Activated CD8-positive, alpha-beta memory T cell treated with anti-CD3 and anti-CD28 coated beads, Interleukin-2, amount 50 U/mL, for 24 hours (primary cell): ENCODE measurements at regions not wholly inside any gene's neighbourhood (a gene's known extent, or its start where the extent isn't known, plus 50 kb on each side); places are given as distances from the start of the nearest gene placed in this dataset.
"Not testable (repeated sequence)": the region's sequence is repeated elsewhere in the genome, so short reads cannot be mapped to it uniquely, and the experiment has no call there.

Source experiments
- DNase-seq: peaks from one replicate; pipeline ENCODE4 v3.0.0-alpha.2; 2020; ENCODE audit errors: extremely low read depth

DNA sequence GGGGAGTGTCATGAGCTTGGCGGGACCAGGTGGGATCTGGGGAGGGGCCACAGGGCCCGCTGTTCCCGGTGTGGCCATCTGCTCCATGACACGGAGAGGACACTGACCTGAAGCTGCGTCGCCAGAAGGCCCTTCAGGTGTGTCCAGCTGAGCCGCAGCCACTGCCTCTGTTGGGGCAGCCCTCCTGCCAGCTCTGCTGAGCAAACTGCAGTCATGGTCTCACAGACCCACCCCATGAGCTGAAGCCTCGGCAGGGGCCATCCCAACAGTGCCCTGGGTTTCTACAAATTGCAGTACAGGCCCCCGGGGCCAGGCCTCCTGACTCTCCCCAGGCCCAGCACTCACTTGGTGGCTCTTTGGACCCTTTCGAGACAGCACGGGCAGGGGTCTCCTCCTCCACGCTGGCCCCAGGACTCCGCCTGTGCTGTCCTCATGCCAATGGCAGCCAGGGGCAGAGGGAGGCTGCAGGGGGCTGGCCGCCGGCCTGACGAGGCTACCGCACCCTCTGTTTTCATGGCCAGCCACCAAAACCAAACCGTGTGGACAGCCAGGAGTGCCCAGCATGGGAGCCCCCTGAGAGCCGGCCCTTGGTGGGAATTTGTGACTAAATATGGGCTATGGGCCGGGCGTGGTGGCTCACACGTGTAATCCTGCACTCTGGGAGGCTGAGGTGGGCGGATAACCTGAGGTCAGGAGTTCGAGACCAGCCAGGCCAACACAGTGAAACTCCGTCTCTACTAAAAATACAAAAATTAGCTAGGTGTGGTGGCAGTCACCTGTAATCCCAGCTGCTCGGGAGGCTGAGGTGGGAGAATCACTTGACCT is 175.2 kb upstream of the SALL3 start:
- no peak for DNase-seq

DNA sequence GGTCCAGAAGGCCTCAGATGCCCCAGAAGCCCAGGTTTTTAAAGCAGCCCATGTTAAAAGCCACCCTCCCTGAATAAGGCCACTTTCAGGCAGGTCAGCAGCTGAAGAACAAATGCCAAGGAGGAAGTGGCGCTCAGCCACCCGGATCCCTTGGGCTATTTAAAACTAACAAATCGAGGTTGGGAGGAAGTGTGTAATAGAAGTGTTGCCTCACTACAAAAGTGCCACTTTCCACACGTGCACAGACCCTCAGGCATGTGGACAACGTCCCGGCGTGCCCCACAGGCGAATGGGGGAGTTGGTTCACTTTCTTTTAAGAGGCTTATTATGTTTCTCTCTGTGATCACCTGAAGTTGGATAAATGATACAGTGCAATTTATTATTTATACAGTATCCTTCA is 173.8 kb upstream of the SALL3 start:
- DNase-seq, result no peak

DNA sequence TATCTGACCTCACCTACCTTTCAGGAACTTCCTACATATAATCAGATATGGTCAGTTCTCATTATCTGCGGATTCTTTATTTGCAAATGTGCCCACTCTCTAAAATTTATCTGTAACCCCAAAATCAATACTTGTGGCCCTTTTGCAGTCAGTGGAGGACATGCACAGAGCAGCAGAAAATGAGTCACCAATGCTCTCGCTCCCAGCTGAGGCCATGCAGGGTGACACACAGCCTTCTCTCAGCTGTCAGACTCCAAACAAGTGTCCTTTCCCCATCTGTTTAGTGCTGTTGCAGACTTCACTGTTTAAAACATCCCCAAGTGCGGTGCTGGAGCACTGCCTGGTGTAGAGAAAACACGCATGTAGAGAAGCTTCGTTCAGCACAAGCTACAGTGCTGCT is 171.9 kb upstream of the SALL3 start:
- DNase-seq, result no peak

GRCh38 chr18:78809845-78810244 is 169.8 kb upstream of the SALL3 start:
- DNase-seq, result no peak

- no peak for DNase-seq
These were observed 168.9 kb upstream of the SALL3 start for GRCh38 chr18:78810706-78811105.

DNA sequence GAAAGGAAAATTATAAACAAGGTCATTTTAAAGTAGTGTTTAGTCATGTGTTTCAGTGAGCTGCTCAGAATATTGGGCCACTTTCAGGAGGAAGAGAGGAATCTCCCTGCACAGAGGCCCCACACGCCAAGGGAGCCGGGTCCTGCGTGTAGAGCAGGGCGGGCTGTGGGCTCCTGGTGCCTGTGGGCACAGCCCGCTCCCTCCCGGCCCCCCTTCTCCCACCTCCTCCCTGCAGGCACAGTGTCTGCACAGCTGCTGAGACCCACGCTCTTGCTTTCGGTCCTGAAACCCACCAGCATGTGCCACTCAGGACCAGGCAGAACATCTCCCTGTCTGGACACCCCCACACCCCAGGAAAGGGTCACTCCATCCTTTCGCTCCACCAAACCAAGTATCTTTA is 167.6 kb upstream of the SALL3 start:
- DNase-seq, result no peak

DNA sequence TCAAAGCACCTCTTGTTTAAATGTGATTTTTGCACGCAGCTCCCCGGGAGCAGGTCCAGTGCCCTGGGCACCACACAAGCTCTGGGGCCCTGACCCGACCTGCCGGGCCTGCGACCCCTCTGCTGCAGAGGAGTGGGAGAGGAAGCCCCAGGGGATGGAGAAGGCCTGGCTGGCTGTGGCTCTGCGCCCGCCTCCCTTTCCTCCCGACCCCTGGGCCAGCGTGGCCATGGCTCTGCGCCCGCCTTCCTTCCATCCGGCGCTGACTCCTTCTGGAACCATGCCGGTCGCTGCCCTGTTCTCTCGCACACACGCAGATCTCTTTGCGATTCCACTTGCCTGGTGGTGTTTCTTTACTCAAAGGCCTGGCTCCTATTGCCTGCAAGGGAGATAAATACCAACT is 166.5 kb upstream of the SALL3 start:
- DNase-seq, result no peak

DNA sequence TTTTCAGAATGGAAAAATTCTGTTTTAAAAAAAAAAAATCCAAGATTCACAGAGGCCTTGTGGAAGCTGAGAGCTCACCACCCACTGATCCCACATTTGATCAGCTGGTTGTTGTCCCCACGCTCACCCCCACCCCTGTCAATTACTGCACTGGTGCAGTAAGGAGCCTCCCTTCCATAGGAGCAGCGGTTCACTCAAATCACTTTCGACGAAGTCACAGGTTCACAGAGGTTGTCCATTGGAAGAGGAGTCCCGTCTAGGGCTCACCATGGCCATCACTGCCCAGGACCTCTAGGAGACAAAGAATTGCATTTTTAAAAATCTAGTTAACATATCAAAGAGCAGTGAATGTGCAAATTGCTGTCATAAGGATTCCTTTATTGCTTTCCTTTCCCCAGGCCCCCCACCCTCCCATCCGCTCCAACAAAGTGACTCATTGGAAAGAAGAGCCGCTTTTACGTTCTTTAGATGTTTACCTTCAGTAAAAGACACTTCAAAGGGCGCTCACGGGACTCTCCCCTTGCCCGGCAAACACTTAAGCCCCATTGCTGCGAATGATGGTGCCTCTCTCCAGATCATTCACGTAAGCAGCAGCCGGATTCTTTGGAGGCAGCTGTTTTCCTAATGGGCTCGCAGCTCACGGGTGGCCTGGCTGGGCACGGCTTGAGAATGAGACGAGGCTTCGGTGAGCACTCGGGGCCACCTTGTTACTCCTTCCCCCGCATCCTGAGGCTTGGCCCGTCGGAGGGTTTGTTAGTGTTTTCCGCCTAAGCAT is 165.5 kb upstream of the SALL3 start:
- no peak for DNase-seq

DNA sequence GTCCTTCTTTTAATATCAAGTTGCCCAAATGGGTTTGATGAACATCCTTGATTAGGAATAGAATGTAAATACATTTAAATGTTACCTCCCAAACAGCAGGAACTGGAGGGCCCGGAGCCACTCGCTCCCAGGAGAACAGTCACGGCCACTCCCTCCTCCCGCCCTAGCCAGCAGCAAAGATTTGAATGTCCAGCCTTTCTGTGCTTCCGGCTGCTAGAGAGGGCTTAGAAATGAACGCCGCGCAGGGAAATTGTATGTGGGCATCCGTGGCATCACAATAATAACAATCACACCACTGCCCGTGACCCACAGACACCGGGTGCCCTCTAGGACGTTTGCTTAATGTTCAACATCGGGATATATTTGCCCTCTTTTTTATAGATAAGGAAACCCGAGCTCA is 164.9 kb upstream of the SALL3 start:
- no peak for DNase-seq

- DNase-seq, result no peak
These were observed 163.5 kb upstream of the SALL3 start for GRCh38 chr18:78816114-78816513.

DNA sequence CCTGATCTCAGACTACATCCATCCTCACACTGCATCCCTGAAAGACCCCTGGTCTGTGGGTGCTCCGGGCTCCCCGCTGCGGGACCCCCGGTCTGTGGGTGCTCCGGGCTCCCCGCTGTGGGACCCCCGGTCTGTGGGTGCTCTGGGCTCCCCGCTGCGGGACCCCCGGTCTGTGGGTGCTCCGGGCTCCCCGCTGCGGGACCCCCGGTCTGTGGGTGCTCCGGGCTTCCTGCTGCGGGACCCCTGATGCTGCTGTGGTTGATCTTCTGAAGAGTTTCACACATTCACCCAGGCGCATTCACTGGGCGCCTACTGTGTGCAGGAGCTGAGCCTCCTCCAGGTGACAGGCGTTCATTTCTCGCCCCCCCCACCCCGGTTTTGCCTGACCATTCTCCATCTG is 162.7 kb upstream of the SALL3 start:
- no peak for DNase-seq

GRCh38 chr18:78818495-78818894 is 161.1 kb upstream of the SALL3 start:
- no peak for DNase-seq

DNA sequence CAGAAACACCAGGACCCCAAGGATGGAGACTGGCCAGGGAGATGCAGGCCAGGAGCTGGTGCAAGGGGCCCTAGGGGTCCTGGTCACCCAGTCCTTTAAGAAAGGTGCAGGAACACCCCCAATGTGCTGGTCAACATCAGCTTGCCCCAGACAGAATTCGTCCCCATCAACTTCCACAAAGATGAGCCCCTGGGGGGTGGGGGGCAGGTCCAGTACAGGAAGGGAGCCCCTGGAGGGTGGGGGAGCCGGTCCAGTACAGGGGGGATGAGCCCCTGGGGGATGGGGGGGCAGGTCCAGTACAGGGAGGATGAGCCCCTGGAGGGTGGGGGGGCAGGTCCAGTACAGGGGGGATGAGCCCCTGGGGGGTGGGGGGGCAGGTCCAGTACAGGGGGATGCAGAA is 160.7 kb upstream of the SALL3 start:
- DNase-seq, result no peak

- no peak for DNase-seq
These were observed 159.3 kb upstream of the SALL3 start for GRCh38 chr18:78820161-78820834.

DNA sequence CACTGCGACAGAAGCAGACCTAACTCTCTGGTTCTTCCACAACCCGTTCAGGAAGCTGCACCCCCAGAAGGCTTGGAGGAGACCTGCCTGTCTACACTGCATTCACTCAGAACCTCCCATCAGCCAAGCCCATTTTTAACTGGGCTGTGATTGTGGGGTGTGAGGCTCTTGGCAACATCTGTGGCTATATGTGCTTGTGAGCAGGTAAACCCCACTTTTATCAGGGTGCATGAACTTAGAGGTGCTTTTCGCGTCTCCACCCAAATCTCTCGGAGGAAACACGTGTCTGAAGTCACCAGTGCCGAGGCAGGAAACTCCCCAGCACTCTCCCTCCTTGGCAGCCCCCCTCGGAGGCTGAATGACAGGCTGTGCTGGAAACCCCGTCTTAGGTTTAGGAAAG is 158.2 kb upstream of the SALL3 start:
- no peak for DNase-seq

DNA sequence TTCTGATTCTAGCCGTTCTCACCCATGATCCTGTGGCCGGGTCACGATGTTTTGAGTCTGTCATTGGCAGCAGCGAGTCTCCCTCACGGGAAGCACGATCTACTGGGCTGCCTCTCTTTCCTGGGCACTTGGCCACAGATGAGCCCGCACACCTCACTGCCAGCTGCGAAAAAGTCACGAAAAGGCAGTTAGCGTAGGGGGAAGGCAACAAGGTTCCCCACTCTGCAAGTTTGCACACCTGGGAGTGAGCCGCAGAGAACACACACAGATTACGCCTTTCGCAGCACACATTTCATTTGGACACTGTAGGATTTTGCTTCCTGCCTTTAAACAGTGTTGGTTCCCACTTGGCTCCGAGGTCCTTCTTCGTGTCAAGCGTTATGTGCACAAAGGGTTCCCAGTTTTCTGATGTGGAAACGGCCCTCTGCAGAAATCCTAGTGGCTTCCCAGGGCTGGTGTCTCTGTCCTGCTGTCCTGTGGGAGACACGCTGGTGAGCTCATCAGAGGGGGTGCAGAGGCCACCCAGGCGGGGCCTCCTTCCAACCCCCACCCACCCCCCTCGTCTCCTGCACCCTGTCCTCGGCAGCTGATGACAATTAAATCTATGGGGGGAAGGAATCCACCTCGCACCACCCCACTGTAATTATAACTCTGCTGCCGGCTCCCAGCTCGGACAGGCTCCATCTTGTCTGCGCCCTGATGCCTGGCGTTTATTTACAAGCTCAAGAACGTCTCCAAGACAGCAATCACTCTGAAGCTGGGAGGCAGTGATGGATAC is 157.3 kb upstream of the SALL3 start:
- no peak for DNase-seq

- no peak for DNase-seq
These were observed 156.7 kb upstream of the SALL3 start for GRCh38 chr18:78822949-78823285.

- DNase-seq, result no peak
These were observed 154.4 kb upstream of the SALL3 start for GRCh38 chr18:78825168-78825567.

DNA sequence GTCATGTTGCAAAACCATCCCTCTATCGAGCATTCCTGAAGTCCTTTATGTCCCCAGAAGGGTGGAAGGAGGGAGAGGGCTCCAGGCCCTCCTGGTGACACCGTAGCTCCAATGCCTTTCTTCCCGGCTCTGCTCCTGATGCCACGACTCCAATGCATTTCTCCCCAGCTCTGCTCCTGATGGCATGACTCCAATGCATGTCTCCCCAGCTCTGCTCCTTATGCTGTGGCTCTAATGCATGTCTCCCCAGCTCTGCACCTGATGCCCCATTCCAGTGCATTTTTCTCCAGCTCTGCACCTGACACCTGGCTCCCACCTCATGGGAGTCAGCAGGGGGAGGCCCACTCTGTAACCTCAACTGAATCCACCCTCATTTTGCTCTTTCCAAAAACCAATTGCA is 153.0 kb upstream of the SALL3 start:
- no peak for DNase-seq

DNA sequence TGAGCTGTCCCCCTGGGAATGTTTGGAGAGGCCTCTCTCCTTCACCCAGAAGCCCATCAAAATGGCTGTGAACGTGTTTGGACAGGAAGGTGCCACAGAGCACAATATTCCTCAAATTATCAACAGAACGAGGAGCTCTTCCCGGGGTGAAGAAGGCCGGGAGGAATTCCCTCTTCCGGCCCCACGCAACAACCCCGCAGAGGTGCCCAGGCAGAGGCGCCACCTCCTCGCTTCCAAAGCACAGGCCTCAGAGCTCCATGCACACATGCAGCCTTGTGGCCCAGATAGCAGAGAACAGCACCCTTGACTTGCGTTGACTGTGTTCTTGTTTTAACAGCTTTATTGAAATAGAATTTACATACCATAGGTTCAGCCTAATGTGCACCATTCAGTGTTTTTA is 152.5 kb upstream of the SALL3 start:
- DNase-seq, result no peak

DNA sequence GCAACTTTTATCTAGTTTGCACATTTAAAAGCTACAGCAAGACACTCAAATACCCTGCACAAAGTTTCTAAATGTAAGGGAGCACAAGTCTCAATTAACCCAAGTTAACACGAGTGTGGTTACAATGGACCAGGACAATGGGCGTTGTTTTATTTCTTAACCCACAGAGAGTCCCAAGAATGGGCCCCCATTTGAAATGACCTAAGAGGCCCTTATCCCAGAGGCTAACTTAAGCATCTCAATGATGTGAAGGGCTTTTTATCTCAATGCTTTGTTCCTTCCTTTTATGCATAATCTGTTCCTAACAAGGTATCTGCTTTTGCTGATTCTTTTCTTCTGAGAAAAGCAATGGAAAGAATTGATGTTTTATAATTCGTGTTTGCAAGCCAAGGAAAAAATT is 151.5 kb upstream of the SALL3 start:
- DNase-seq, result no peak

DNA sequence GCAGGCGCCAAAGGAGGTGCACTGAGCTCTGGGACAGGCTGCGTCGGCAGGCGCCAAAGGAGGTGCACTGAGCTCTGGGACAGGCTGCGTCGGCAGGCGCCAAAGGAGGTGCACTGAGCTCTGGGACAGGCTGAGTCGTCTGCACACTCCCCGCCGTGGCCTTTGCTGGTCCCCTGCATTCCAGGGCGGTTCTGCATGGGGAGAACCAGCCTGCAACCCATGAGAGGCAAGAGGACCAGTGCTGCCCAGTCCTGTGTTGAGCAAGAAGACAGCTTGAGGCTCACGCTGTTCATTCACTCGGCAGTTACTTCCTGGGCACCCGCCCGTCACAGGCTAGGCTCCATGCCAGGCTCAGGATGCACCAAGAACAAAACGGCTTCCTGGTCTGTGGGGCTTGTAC is 150.6 kb upstream of the SALL3 start:
- not testable (repeated sequence) for DNase-seq
